IPS-18a (cell line): ENCODE measurements at regions not wholly inside any gene's neighbourhood (a gene's known extent, or its start where the extent isn't known, plus 50 kb on each side); places are given as distances from the start of the nearest gene placed in this dataset.
"Not testable (repeated sequence)": the region's sequence is repeated elsewhere in the genome, so short reads cannot be mapped to it uniquely, and the experiment has no call there.

Source experiments
- H3K27ac ChIP-seq: one replicate; pipeline ENCODE4 v1.5.1; 2013; ENCODE audit warnings: low read length
- H3K27me3 ChIP-seq: one replicate; pipeline ENCODE4 v1.6.1; 2013; ENCODE audit warnings: mild to moderate bottlenecking, low read length; ENCODE audit not compliant: control insufficient read depth, insufficient read depth
- H3K36me3 ChIP-seq: one replicate; pipeline ENCODE4 v1.6.1; 2013; ENCODE audit warnings: low read depth, low read length; ENCODE audit not compliant: control insufficient read depth
- H3K4me1 ChIP-seq: one replicate; pipeline ENCODE4 v1.6.1; 2013; ENCODE audit warnings: low read depth, low read length; ENCODE audit not compliant: control insufficient read depth
- H3K4me3 ChIP-seq: one replicate; pipeline ENCODE4 v1.5.1; 2013; ENCODE audit warnings: low read length
- H3K9ac ChIP-seq: one replicate; pipeline ENCODE4 v1.6.1; 2013; ENCODE audit warnings: mild to moderate bottlenecking, low read length, moderate library complexity
- H3K9me3 ChIP-seq: one replicate; pipeline ENCODE4 v1.6.1; 2013; ENCODE audit warnings: low read depth, low read length; ENCODE audit not compliant: control insufficient read depth

DNA sequence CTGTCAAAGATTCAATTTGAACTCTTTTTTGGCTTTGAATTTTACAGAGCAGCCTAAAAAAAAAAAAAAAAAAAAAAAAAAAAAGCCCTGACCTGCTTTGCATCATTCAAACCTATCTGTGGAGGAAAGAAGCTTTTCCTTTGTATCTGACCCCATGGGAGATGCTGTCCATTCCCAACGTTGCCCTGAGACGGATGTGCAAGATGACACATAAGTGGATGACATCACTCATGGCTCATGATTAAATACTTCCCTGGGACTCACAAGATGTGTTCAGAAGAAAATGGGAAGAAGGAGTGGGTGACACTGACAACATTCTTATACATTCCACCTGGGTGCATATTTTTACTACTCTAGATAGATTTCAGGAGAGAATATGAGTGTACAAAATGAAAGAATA is 245.7 kb upstream of the ELAVL2 start:
- Histone ChIP-seq H3K4me3 (no peak overlapping the region), H3K27ac (no peak overlapping the region), H3K9ac (no peak overlapping the region), H3K36me3 (no peaks in the 10 kb centered on the region), H3K4me1 (peaks cover 8% of the 10 kb centered on the region), H3K27me3 (no peaks in the 10 kb centered on the region), H3K9me3 (no peaks in the 10 kb centered on the region)

GRCh38 chr9:24071091-24071490 is 245.1 kb upstream of the ELAVL2 start:
- H3K36me3 ChIP-seq: no peaks in the 10 kb centered on the region

GRCh38 chr9:24067107-24067506 is 241.1 kb upstream of the ELAVL2 start:
- H3K4me1 ChIP-seq, H3K27ac ChIP-seq, H3K4me3 ChIP-seq, H3K9ac ChIP-seq, H3K9me3 ChIP-seq, H3K27me3 ChIP-seq, H3K36me3 ChIP-seq: not testable (repeated sequence)

More at GRCh38 chr9:24071091-24071490, 245.1 kb upstream of the ELAVL2 start:
- H3K4me3 ChIP-seq: no peak overlapping the region
- no peak overlapping the region for H3K9ac ChIP-seq
- no peak overlapping the region for H3K27ac ChIP-seq
- peaks cover 8% of the 10 kb centered on the region for H3K4me1 ChIP-seq
- no peaks in the 10 kb centered on the region for H3K9me3 ChIP-seq
- H3K27me3 ChIP-seq: no peaks in the 10 kb centered on the region

DNA sequence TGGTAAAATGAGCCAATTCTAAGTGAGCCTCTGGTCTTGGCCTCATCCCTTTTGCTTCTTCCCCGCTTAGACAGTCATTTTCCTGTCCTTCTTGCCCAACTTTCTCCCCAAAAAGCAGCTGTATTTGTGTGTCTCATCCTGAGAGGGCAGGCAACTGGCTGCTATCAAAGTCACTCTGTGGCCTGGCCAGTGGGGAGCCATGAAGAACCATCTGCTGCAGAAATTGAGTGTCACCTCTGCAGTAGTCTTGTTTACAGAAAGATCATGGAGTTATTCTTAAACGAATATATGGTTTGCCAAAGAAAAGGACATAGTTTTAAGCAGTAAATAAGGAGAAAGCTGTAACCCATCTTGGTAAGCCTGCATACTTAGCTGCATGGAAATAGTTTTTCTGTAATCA is 233.6 kb upstream of the ELAVL2 start:
- Histone ChIP-seq H3K9ac (no peak overlapping the region), H3K27ac (no peak overlapping the region)

GRCh38 chr9:24051587-24051986 is 225.5 kb upstream of the ELAVL2 start:
- Histone ChIP-seq H3K4me1 (no peaks in the 10 kb centered on the region), H3K9ac (no peak overlapping the region), H3K27me3 (no peaks in the 10 kb centered on the region), H3K36me3 (no peaks in the 10 kb centered on the region), H3K9me3 (no peaks in the 10 kb centered on the region), H3K27ac (no peak overlapping the region), H3K4me3 (no peak overlapping the region)

More for the DNA sequence above, 233.6 kb upstream of the ELAVL2 start:
- Histone ChIP-seq H3K4me1 (peaks cover 6% of the 10 kb centered on the region), H3K4me3 (no peak overlapping the region), H3K27me3 (no peaks in the 10 kb centered on the region), H3K9me3 (no peaks in the 10 kb centered on the region), H3K36me3 (no peaks in the 10 kb centered on the region)

DNA sequence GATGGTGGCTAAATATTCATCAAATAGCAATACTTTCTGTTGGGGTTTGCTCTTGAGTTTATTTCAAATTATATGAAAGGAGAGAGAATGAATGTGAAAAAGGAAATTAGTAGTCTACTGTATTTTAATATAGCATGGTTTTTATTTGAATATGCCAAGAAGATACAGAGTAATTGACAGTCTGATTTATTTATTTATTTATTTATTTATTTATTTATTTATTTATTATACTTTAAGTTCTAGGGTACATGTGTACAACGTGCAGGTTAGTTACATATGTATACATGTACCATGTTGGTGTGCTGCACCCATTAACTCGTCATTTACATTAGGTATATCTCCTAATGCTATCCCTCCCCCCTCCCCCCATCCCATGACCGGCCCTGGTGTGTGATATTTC is 224.2 kb upstream of the ELAVL2 start:
- not testable (repeated sequence) for H3K4me1 ChIP-seq, H3K27me3 ChIP-seq, H3K9me3 ChIP-seq, H3K4me3 ChIP-seq, H3K9ac ChIP-seq, H3K36me3 ChIP-seq, H3K27ac ChIP-seq

DNA sequence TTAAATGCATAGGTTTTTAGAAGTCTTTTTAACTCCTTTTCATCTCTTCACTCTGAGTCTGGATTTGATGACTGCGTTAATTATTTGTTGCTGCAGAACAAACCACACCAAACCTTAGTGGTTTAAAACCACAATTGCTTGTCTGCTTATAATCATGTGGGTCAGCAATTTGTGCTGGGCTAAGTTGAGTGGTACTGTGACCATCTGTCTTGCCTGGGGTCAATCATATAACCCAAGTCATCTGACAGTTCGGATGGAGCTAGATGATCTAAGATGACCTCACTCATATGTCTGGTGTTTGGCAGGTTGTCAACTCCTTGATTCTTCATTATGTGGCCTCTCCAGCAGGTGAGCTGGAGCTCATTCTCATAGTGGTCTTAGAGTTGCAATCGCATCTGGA is 219.1 kb upstream of the ELAVL2 start:
- Histone ChIP-seq H3K27ac (no peak overlapping the region), H3K4me1 (no peaks in the 10 kb centered on the region), H3K9ac (no peak overlapping the region), H3K4me3 (no peak overlapping the region), H3K9me3 (no peaks in the 10 kb centered on the region), H3K36me3 (no peaks in the 10 kb centered on the region), H3K27me3 (no peaks in the 10 kb centered on the region)

- Histone ChIP-seq H3K4me3 (no peak overlapping the region), H3K9me3 (no peaks in the 10 kb centered on the region), H3K4me1 (no peaks in the 10 kb centered on the region), H3K36me3 (no peaks in the 10 kb centered on the region), H3K9ac (no peak overlapping the region), H3K27me3 (no peaks in the 10 kb centered on the region), H3K27ac (no peak overlapping the region)
These were observed 218.5 kb upstream of the ELAVL2 start for GRCh38 chr9:24044576-24044975.

GRCh38 chr9:24041160-24041690 is 215.2 kb upstream of the ELAVL2 start:
- Histone ChIP-seq H3K27me3 (no peaks in the 10 kb centered on the region), H3K4me1 (peaks cover 8% of the 10 kb centered on the region), H3K27ac (no peak overlapping the region), H3K4me3 (no peak overlapping the region), H3K36me3 (no peaks in the 10 kb centered on the region), H3K9me3 (no peaks in the 10 kb centered on the region), H3K9ac (no peak overlapping the region)

DNA sequence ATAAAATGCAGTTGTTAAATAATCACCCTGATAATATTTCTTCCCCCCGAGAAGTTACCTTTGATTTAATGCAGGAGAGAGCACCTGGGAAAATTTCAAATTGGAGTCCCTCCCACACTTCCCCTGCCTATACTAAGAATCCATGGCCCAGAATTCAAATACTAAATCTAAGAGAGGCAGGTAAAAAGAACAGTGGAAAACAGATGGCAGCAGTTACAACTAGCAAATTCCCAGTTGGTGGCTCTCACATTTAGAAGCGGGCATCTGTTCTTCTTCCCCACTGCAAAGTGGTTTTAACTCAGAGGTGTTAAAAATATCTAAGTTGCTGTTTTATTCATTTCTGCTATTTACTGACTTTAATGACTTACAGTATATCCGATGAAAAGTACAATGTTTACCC is 210.4 kb upstream of the ELAVL2 start:
- H3K27me3 ChIP-seq: no peaks in the 10 kb centered on the region
- no peaks in the 10 kb centered on the region for H3K36me3 ChIP-seq
- no peak overlapping the region for H3K4me3 ChIP-seq
- no peak overlapping the region for H3K27ac ChIP-seq
- H3K4me1 ChIP-seq: peaks cover 18% of the 10 kb centered on the region
- H3K9ac ChIP-seq: no peak overlapping the region
- H3K9me3 ChIP-seq: no peaks in the 10 kb centered on the region

GRCh38 chr9:24035816-24036215 is 209.8 kb upstream of the ELAVL2 start:
- no peaks in the 10 kb centered on the region for H3K36me3 ChIP-seq
- H3K27ac ChIP-seq: no peak overlapping the region
- peaks cover 18% of the 10 kb centered on the region for H3K4me1 ChIP-seq
- no peak overlapping the region for H3K4me3 ChIP-seq
- H3K9me3 ChIP-seq: no peaks in the 10 kb centered on the region
- H3K27me3 ChIP-seq: no peaks in the 10 kb centered on the region
- no peak overlapping the region for H3K9ac ChIP-seq

DNA sequence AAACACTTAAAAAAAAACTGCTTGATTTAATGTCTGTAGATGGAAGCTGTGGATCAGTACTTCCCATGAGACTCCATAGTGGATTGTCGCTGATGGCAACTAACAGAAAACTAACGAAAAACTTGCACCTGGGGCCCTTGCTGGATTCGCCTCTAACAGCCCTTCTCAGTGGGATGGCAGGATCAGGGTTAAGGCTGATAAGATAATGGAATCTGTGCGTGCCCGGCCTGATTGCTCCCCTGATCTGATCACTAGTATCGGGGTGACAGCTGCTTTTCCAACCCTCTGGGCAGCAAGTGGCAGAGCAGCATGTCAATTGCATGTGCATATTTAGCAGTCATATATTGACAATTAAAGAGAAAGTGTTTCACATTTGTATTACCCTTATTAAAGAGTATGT is 185.8 kb upstream of the ELAVL2 start:
- peaks cover 18% of the 10 kb centered on the region for H3K4me1 ChIP-seq
- H3K4me3 ChIP-seq: no peak overlapping the region
- H3K27me3 ChIP-seq: no peaks in the 10 kb centered on the region
- H3K9ac ChIP-seq: no peak overlapping the region
- no peaks in the 10 kb centered on the region for H3K9me3 ChIP-seq
- H3K36me3 ChIP-seq: no peaks in the 10 kb centered on the region
- H3K27ac ChIP-seq: no peak overlapping the region
